Posterior cingulate gyrus (tissue), 11 donors: ENCODE measurements at regions not wholly inside any gene's neighbourhood (a gene's known extent, or its start where the extent isn't known, plus 50 kb on each side); places are given as distances from the start of the nearest gene placed in this dataset.

Experiments
- DNase-seq, 10 donors: peaks; one replicate each; pipeline versions ENCODE4 v3.0.0 to v3.0.0-alpha.2; 2020 to 2021; ENCODE audit warnings: mixed read lengths in 3 of 10
- intact Hi-C: fragments of 100-400 bp; cut with DNase I; formaldehyde crosslinking; loops from one replicate; pipeline ENCODE4 v1.15.1; 2023

DNA sequence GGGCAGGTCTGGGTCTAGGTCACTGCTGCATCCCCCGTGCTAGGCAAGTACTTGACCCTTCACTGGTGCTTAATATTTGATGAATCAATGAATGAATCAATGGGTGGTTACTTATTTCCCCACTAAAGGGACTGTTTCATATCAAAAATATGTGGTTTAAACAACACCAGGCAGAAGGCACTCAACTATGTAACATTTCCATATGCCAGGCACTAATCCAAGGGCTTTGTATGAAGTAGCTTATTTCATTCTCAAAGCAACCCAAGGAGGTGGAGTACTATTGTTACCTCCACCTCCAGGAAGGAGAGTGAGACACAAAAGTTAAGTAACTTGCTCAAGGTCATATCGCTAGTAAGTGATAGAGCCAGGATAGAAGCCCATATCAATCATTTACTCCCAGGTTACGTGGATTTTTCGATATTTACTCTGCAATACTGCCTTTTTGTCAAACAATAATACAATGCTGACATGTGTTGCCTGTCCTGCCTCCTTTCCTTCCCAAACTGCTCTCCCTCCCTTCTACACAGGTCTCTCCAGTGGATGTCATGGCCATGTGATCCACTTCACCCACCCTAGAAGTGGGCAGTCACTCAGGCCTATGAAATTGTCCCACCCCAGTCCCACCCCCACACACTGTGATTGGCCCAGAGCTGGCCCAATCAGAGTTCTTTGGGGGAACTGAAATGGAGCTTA lies 142.8 kb downstream of the ETS2 start:
- intact Hi-C loops: no loop called here
- no peak for DNase-seq

DNA sequence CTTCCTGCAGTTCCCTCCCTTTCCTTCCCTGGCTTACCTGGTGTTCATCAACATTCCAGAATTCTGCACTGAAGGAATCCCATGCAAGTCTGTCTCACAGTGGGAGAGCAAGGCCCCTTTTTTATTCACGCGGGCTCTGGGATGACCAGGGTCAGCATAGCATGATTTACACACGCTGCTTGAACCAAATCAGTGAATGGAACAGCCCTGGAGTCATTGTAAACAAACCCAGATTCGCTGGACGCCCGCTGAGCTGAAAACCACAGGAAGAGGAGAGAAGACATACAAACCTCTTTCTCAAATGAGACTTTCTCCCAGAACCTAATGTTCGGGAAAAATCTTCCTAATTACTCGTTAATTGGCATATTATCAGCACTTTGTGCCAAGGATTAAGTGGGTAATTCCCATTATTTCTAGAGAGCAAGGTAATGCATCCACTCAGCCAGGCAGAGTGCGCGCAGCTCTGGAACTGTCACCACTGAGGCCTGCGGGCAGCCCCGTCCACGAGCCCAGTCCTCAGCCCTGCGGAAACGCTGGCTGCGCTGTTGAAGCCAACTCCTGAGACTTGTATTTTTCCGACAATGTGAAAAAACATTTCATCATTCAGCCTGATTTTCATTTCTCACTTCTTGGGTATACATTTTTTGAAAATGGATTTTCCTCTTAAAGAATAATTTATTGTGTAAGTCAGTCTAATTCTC lies 140.0 kb downstream of the ETS2 start:
- peak in 1 of 10 donors; percentile 80 for DNase-seq
- intact Hi-C loops: no loop called here

DNA sequence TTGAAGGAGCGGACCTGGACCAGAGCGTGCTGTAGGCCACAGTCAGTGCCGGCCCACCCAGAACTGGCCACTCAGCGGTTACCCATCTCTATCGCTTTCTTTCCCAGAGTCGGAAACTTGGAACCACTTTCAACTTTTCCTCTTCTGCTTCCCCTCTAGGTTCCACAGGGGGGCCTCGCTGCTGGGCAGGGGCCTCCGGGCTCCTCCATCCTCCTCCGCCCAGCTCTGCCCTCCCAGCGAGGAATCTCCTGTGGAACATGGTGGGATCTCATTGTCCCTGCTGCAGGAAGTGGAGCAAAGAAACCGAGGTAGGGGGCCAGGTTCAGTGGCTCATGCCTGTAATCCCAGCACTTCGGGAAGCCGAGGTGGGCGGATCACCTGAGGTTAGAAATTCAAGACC lies 139.2 kb downstream of the ETS2 start:
- DNase-seq: no peak
- intact Hi-C loops: no loop called here

DNA sequence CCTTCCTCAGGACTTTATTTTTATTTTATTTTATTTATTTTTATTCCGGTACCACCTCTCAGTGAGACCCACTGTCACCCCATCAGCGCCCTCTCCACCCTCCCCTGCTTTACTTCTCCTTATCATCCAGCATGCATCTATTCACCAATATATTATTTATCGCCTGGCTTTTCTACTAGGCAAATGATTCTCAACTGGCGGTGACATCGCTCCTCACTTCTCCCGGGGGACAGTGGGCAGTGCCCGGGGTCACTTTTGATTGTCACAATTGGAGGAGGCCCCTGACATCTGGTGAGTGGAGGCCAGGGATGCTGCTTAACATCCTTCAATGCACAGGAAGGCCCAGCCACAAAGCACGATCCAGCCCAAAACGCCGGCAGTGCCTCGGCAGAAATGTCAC lies 138.7 kb downstream of the ETS2 start:
- intact Hi-C loops: no loop called here
- no peak for DNase-seq

DNA sequence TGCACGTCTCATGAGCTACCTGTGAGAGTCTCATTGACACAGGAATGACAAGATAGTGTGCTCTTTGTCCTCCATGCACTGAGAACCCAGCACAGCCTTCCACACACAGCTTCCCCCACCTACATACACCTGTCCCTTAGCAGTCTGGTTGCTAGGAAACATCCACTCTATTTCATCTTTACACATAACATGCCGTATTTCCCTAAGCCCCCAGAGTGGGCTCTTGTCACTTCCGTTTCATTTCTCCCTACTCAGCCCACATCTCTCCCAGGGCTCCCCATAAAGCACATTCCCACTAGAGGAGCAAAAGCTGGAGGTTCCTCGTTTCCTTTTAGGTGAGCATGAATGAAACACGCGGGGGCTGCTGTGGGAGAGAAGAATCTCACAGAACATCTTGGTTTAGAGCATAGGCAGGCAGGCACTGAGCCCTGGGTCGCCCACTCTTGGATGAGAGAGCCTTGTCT lies 137.1 kb downstream of the ETS2 start:
- DNase-seq: peak in 8 of 10 donors; percentile 36 to 92 (median 68)
- intact Hi-C loops: no loop called here

DNA sequence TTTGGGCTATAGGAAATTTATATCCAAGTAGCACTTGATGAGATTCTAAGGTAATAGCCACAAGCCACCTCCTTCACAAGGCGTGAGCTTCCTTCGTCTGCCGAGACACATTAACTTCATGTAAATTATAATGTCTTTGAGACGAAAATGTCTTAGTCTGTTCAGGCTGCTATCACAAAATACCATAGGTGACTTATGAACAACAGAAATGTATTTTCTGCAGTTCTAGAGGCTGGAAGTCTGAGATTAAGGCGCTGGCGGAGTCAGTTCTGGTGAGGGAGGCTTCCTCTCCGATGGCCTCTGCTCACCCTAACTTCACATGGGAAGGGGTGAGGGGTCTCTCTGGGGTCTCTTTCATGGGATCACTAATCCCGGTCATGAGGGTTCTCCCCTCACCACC lies 133.0 kb downstream of the ETS2 start:
- intact Hi-C loops: no loop called here
- no peak for DNase-seq

DNA sequence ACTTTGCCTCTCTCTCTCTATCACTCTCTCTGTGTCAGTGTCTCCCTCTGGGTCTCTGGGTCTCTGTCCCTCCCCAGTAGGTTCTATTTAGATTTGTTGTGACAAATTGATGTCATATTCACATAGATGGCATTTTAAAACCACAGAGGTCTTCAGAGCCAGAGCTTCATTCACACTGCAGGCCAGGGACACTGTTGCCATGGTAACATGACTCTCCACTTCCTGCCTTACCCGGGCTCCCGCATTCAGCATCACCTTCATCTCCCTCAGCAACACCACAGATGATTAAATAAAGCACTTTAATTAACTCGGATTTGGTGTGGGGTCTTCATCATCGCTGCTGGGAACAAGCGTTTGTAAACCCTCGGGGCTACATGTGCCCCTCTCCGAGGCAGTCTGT lies 132.6 kb downstream of the ETS2 start:
- intact Hi-C loops: no loop called here
- peak in 1 of 10 donors; percentile 84 for DNase-seq

DNA sequence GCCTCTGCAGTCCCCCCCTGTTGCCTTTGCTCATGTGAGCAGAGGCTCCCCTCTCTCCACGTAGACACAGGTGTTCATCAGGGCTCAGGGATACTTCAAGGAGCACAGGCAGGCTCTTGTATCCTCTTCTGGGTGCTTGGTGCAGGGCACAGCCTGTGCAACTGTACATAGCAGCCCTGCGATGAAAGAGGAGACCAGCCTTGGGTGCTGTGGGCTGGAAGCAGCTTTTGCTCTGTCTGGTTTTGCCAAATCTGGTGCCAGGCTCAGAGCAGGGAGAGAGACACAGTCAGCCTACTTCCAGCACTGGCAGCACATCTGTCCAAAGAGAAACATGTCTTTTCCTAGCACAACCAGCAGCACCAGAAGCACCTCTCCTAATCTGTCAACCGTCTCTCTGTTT lies 132.1 kb downstream of the ETS2 start:
- intact Hi-C loops: no loop called here
- peak in 4 of 10 donors; percentile 45 to 92 (median 69) for DNase-seq

DNA sequence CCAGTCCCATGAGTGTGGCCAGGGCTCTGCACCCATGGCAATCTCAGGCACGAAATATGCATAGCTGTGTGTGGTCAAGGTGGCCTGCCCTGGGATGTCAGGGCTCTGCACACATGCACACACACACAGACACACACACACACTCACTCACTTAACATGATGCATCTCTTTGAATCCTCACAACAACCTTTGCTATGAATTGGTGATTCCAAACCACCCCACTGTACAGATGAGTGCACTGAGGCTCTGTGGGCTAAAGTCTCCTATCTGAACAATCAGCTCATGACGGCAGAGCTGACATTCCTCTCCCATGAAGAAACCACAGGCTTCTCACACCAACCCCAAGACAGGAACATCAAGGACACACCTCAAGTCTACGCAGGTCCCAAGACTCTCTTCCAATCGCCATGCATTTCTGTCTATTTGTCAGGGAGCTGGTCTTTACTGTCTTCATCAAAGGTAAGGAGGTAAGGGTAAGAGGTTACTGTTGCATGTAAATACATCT lies 131.6 kb downstream of the ETS2 start:
- no peak for DNase-seq
- intact Hi-C loops: no loop called here

DNA sequence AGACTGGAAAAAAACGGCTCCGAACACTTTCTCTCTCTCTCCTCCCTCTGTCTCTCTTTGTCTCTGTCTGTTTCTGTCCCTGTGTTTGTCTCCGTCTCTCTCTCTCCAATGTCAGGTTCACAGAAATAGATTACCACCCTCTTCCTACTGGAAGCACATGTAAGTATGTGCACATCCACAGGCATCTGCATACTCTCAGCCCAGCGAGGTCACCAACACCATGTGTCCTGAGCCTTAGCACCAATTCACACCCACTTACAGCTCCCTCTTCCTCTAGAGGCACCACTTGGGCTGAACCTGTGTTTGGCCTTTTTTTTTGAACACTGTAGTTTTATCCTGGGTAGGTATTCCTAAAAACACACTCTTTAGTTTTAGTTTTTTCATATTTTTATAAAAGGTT lies 130.5 kb downstream of the ETS2 start:
- intact Hi-C loops: no loop called here
- DNase-seq: no peak

DNA sequence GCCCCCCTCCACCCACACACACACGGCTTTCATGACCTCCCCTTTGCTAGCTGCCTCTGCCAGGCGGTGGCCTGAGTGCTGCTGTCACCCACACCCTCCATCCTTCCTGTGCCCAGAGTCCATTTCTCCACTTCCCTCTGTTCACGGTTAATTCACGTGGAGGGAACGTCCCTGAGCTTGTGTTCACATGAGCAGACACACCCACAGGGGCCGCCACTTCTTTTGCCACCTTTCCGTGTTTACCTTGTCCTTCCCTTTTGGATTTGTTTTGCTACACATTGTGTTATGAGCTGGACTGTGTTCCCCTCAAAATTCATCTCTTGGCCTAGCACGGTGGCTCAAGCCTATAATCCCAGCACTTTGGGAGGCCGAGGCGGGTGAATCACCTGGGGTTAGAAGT lies 128.0 kb downstream of the ETS2 start:
- intact Hi-C loops: no loop called here
- DNase-seq: peak in 1 of 10 donors; percentile 48

DNA sequence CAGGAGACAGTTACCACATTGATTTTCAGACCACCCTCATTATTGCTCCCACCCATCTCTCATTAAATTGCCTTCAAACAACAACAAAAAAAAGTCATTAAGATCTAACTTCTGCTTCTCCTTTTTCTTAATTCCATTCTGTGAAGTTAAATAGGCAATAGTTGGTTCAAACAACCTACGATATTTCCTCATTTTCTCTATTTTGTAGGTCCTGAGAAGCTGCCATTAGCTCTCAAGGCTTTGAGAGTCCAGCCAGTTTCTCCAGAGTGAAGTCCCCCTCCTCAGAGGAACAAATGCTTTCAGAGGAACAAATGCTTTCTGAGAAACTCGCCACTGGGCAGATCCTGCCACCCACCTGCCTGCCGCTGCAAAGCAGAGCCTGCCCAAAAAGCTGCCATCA lies 125.6 kb downstream of the ETS2 start:
- intact Hi-C loops: no loop called here

DNA sequence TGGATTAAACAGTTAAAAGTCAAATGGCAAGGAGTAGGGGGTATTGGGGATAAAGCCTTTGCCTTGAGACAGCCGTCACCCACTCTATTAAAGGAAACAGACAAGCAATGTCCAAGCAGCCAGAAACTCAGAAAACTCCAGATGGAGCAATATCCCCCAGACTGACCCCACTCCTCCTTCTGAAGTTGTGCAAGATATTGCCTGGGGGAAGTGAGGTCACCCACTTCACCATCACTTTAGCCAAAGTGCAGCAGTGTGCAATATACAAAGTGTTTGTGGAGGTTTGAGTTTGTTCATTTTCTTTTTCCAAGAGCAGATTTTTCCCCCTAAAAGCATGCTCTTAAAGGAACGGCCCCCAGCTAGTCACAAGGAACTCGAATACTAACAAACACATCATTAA lies 125.1 kb downstream of the ETS2 start:
- intact Hi-C loops: no loop called here
- DNase-seq: no peak

More for the DNA sequence above, 125.6 kb downstream of the ETS2 start:
- DNase-seq: no peak

DNA sequence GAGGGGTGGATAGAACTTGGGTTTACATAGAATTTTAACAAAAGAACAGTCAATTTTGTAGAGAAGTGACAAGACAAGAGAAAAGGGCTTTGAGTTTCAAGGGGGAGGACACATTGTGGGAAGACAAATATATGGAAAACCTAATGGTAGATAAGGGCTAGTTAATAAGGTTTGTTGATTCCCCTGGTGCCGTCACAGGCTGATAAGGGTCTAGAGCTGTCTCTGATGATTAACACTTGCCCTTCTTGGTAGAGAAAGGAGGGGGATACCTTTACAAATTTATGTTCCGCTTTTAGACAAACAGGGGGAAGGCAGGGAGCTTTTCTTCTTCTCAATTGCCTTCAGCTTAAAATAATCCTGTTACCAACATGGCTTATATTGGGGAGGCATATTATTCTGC lies 124.3 kb downstream of the ETS2 start:
- no peak for DNase-seq
- intact Hi-C loops: no loop called here

DNA sequence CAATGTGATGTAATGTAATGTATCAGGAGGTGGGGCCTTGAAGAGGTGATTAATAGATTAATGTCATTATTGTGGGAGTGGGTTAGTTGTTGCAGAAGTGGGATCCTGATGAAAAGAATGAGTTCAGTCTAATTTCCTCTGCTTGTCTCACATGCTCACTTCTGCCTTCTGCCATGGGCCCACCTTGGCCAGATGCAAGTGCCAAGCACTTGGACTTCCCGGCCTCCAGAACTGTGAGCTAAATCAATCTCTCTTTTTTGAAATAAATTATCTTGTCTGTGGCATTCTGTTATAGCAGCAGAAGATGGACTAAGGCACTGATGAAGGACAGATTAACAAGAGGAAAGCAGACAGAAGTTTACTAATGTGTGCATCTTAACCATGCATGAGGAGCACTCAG lies 123.9 kb downstream of the ETS2 start:
- DNase-seq: no peak
- intact Hi-C loops: no loop called here

DNA sequence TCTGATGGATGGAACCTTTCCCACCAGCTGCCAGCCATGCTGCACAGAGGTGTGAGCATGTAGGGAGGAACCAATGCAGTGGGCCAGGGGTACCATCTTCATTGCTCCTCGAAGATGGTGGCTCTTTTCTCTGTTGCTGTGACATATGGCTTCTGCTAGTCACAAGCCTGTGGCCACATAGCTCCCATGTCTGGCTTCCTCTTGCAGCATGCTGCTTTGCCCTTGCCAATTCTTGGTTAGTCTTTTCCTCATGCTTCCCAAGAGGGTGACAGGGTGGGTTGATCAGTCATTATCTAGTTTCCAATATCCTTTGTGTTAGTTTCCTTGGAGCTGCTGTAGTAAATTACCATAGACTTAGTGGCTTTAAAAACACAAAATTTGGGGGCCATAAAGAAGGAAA lies 123.4 kb downstream of the ETS2 start:
- intact Hi-C loops: no loop called here
- DNase-seq: no peak

DNA sequence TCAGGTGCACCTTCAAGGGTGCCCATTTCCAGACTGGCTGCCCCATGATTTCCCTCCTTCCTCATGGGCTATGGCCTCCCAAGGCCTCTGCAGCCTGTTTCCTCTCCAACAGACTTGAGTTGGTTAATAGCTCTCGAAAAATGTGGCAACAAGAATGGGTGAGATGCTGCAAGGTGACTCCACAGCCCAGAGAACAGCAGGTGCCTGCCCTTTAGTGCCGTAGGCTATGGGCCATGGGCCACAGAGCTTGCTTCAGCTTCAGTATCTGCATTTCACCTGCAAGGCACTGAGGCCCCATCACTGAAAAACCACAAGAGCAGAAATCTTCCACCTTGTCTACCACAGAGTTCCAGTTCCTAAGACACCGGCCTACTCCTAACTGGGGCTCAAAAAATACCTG lies 122.0 kb downstream of the ETS2 start:
- intact Hi-C loops: no loop called here
- DNase-seq: no peak

DNA sequence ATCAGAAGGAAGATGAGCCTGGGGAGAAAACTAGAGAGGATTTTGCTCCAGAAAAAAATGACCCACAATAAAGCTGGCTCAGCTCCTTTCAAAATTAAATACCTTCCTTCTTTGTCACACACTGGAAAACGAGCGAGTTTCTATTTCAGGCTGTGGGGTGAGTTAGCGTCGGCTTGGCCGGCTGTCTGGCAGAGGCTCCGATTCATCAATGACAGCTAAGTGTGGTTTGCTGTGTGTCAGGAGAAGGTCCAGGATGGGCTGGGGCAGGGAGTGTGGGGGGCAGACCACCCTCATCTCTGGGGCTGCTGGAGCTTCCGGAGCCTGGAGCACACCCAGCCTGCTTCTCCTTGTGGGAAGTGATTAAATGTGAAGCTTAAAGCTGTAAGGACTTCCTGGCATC lies 120.2 kb downstream of the ETS2 start:
- peak in 3 of 10 donors; percentile 30 to 87 (median 84) for DNase-seq
- intact Hi-C loops: no loop called here

DNA sequence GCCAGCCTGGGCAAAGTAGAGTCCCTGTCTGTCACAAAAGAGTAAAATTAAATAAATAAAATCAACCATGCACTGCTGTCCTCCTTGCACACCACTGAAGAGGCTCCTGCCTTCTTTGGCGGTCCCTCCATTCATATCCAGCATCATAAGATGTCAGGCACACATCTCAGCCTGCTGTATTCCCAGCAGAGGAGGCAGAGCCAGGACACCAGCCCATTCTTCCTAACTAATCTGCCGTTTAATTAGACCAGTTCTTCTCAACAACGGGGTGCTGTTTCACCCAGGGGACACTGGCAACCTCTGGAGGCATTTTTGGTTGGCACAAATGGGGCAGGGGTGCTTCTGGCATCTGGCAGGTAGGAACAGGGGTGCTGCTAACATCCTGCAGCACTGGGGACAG lies 119.7 kb downstream of the ETS2 start:
- intact Hi-C loops: no loop called here
- DNase-seq: no peak

DNA sequence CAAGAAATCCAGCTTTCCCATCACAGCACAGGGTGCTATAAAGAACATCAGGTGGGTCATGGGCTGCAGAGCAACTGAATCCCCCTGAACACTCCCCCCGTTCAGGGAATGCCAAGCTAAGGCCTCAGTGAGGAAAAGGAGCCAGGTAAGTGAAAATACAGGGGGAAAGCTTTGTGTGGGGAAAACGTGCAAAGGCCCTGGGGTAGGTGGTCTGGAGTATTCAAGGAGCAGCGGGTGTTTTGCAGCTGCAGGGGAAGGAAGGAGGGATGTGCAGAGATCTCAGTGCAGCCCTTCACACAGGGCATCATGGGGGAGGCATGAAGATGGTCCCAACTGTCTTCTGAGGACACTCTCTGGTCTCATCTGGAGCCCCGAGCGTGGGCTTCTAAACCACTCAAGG lies 119.2 kb downstream of the ETS2 start:
- no peak for DNase-seq
- intact Hi-C loops: no loop called here

DNA sequence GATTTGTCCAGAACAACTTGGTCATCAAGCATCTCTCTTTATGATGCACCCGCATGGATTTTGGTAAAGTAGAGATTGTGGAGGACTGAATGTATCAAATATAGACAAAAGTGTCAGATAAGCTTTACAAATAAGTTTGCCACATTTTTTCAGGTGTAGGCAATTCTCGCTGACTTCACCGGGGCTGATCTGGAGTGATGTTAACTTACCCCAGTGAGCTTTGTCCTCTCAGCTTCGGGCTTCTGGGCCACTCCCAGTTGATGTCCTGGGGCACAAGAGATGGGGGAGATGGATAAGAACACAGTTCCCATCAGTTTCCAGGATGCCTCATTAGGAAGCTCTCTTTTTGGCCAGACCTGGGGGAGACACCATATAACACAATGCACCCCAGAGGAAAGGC lies 117.7 kb downstream of the ETS2 start:
- intact Hi-C loops: no loop called here
- DNase-seq: no peak
